HCT116 (cell line): ENCODE measurements at regions not wholly inside any gene's neighbourhood (a gene's known extent, or its start where the extent isn't known, plus 50 kb on each side); places are given as distances from the start of the nearest gene placed in this dataset.

Experiments
- ATAC-seq: fragments of 200-7000 bp; cut with Tn5 transposase; 2 replicates; pipeline ENCODE4 v1.9.1; 2020; ENCODE audit warnings: mild to moderate bottlenecking, moderate library complexity
- BruUV-seq: library from RNA; stranded (reverse); fragments of 400-500 nt; replicated peaks from 2 replicates; lab custom pipeline; 2021; lab: Mats Ljungman, UMichigan
- CTCF ChIA-PET: fragments of 300-600 bp; sonication (Branson Sonifier 250); formaldehyde crosslinking; loops from one replicate; lab custom pipeline; 2021; ENCODE audit warnings: antibody characterized with exemption; lab: Charles Lee
- POLR2A ChIA-PET: fragments of 300-600, 350-600 bp; sonication (Branson Sonifier 250); formaldehyde crosslinking; loops from one replicate; lab custom pipeline; 2021; ENCODE audit warnings: antibody characterized with exemption; lab: Charles Lee
- RAD21 ChIA-PET, 2 experiments: fragments of 300-600 bp; sonication (Branson Sonifier 250); formaldehyde crosslinking; loops; one replicate each; lab custom pipeline; 2023; ENCODE audit warnings: low total read pairs in 2 of 2; ENCODE audit not compliant: uncharacterized antibody in 2 of 2, unreplicated experiment in 2 of 2, low non-redundant PET in 1 of 2; lab: Charles Lee
- DNase-seq: peaks from one replicate; pipeline ENCODE4 v3.0.0-alpha.2; 2010; ENCODE audit warnings: low read depth, low spot score
- H2AFZ ChIP-seq: fragments of 200-600 bp; shearing (Covaris generic), sonication (generic); 2 replicates; pipeline ENCODE4 v1.6.1; 2017; ENCODE audit warnings: low read depth, mixed run types, mixed read lengths, antibody characterized with exemption, low read length; ENCODE audit not compliant: poor library complexity, severe bottlenecking
- H3K27ac ChIP-seq: 2 replicates; pipeline ENCODE4 v1.5.1; 2012; ENCODE audit warnings: low read depth, low read length
- H3K27me3 ChIP-seq: fragments of 200-600 bp; sonication (generic); 2 replicates; pipeline ENCODE4 v1.6.1; 2016; ENCODE audit warnings: mixed run types, low read length, mixed read lengths; ENCODE audit not compliant: insufficient read depth
- H3K36me3 ChIP-seq, 2 experiments: fragments of 200-500 bp in 1 of 2; fragments of 200-600 bp in 1 of 2; sonication (Bioruptor generic) in 1 of 2; sonication (generic) in 1 of 2; 2 replicates each; pipeline versions ENCODE4 v1.5.1 to v1.6.1; 2014 to 2016; ENCODE audit warnings: low read length in 2 of 2, inconsistent platforms in 1 of 2, mixed read lengths in 1 of 2, mixed run types in 1 of 2; ENCODE audit not compliant: insufficient read depth in 2 of 2, control insufficient read depth in 1 of 2
- H3K4me1 ChIP-seq, 2 experiments: fragments of 200-600 bp in 1 of 2; sonication (generic) in 1 of 2; 2 replicates each; pipeline versions ENCODE4 v1.5.1 to v1.6.1; 2012 to 2017; ENCODE audit warnings: low read length in 2 of 2, inconsistent platforms in 1 of 2, mild to moderate bottlenecking in 1 of 2, mixed read lengths in 1 of 2, mixed run types in 1 of 2, moderate library complexity in 1 of 2; ENCODE audit not compliant: insufficient read depth in 2 of 2, control insufficient read depth in 1 of 2
- H3K4me2 ChIP-seq: fragments of 200-600 bp; sonication (generic); 2 replicates; pipeline ENCODE4 v1.6.1; 2017; ENCODE audit warnings: mixed run types, low read length, mixed read lengths
- H3K4me3 ChIP-seq, 2 experiments: fragments of 200-600 bp in 1 of 2; sonication (generic) in 1 of 2; replicated peaks in 1 of 2; 2 replicates each; pipeline ENCODE4 v1.5.1; 2011 to 2016; ENCODE audit warnings: low read length in 2 of 2, control low read depth in 1 of 2, low read depth in 1 of 2, mild to moderate bottlenecking in 1 of 2, mixed read lengths in 1 of 2, mixed run types in 1 of 2
- H3K79me2 ChIP-seq: fragments of 200-600 bp; sonication (generic); 2 replicates; pipeline ENCODE4 v1.6.1; 2017; ENCODE audit warnings: mild to moderate bottlenecking, mixed run types, low read length, moderate library complexity, mixed read lengths; ENCODE audit not compliant: insufficient read depth
- H3K9ac ChIP-seq: fragments of 200-600 bp; sonication (generic); 2 replicates; pipeline ENCODE4 v1.6.1; 2016; ENCODE audit warnings: low read length, mixed read lengths
- H3K9me2 ChIP-seq: fragments of 200-600 bp; sonication (generic), shearing (Covaris generic); 2 replicates; pipeline ENCODE4 v1.6.1; 2017; ENCODE audit warnings: mixed run types, mild to moderate bottlenecking, moderate library complexity; ENCODE audit not compliant: insufficient read depth
- H3K9me3 ChIP-seq, 2 experiments: fragments of 200-500 bp in 1 of 2; fragments of 200-600 bp in 1 of 2; sonication (Bioruptor generic) in 1 of 2; sonication (generic) in 1 of 2; 2 replicates each; pipeline ENCODE4 v1.6.1; 2014 to 2017; ENCODE audit warnings: low read length in 2 of 2, mixed read lengths in 2 of 2, inconsistent platforms in 1 of 2, low read depth in 1 of 2, mild to moderate bottlenecking in 1 of 2, mixed run types in 1 of 2, moderate library complexity in 1 of 2; ENCODE audit not compliant: control insufficient read depth in 1 of 2, insufficient read depth in 1 of 2
- H4K20me1 ChIP-seq: fragments of 200-600 bp; sonication (generic), shearing (Covaris generic); 2 replicates; pipeline ENCODE4 v1.6.1; 2017; ENCODE audit warnings: mixed run types, mild to moderate bottlenecking, moderate library complexity; ENCODE audit not compliant: insufficient read depth
- CEBPB ChIP-seq: IDR thresholded peaks from 2 replicates; pipeline ENCODE4 v1.6.1; 2012; ENCODE audit warnings: low read depth
- CTCF ChIP-seq, 3 experiments: fragments of 200-600 bp in 1 of 3; sonication (generic) in 1 of 3; IDR thresholded peaks in 2 of 3; conservative IDR thresholded peaks in 1 of 3; 2 replicates each; pipeline ENCODE4 v1.5.1; 2012 to 2017; ENCODE audit warnings: low read depth in 2 of 3, low read length in 2 of 3, antibody characterized with exemption in 1 of 3, borderline replicate concordance in 1 of 3, control low read depth in 1 of 3, mild to moderate bottlenecking in 1 of 3, mixed read lengths in 1 of 3, mixed run types in 1 of 3, moderate library complexity in 1 of 3; ENCODE audit not compliant: insufficient read depth in 1 of 3
- ELF1 ChIP-seq: IDR thresholded peaks from 2 replicates; pipeline ENCODE4 v1.6.1; 2012; ENCODE audit warnings: low read depth, borderline replicate concordance
- EZH2phosphoT487 ChIP-seq: fragments of 200-600 bp; IDR thresholded peaks from 2 replicates; pipeline ENCODE4 v1.6.1; 2018; ENCODE audit warnings: antibody characterized with exemption, borderline replicate concordance
- FOSL1 ChIP-seq: IDR thresholded peaks from 2 replicates; pipeline ENCODE4 v1.6.1; 2012; ENCODE audit warnings: low read depth
- JUND ChIP-seq: IDR thresholded peaks from 2 replicates; pipeline ENCODE4 v1.6.1; 2012
- POLR2A ChIP-seq: IDR thresholded peaks from 2 replicates; pipeline ENCODE4 v1.7.0; 2011; ENCODE audit warnings: borderline replicate concordance; ENCODE audit not compliant: insufficient read depth, insufficient read length; ENCODE audit errors: extremely low read depth
- POLR2AphosphoS5 ChIP-seq: IDR thresholded peaks from 2 replicates; pipeline ENCODE4 v1.6.1; 2011; ENCODE audit warnings: mild to moderate bottlenecking, low read depth, low read length, moderate library complexity
- SP1 ChIP-seq: IDR thresholded peaks from 2 replicates; pipeline ENCODE4 v1.6.1; 2012; ENCODE audit warnings: low read depth
- SRF ChIP-seq: IDR thresholded peaks from 2 replicates; pipeline ENCODE4 v1.6.1; 2012; ENCODE audit warnings: low read depth
- TCF7L2 ChIP-seq: IDR thresholded peaks from 2 replicates; pipeline ENCODE4 v1.7.0; 2011; ENCODE audit warnings: borderline replicate concordance, inconsistent platforms; ENCODE audit not compliant: insufficient read depth, insufficient read length; ENCODE audit errors: extremely low read depth
- YY1 ChIP-seq: IDR thresholded peaks from 2 replicates; pipeline ENCODE4 v1.6.1; 2011; ENCODE audit warnings: low read length, low read depth, moderate library complexity, mild to moderate bottlenecking; ENCODE audit not compliant: insufficient replicate concordance; ENCODE audit errors: extremely low read depth
- ZFX ChIP-seq: fragments of 450-650 bp; IDR thresholded peaks from 2 replicates; pipeline ENCODE4 v1.6.1; 2017
- ZNF274 ChIP-seq: fragments of 200-500 bp; sonication (Bioruptor generic); IDR thresholded peaks from 2 replicates; pipeline ENCODE4 v1.6.1; 2014; ENCODE audit warnings: mild to moderate bottlenecking, low read depth, low read length, inconsistent platforms
- intact Hi-C: fragments of 100-400 bp; cut with micrococcal nuclease; formaldehyde crosslinking; loops from 2 replicates; pipeline ENCODE4 v1.10.0; 2022
- TF ChIP-seq, protein P1 (sequence below): IDR thresholded peaks from 2 replicates; pipeline ENCODE4 v1.6.1; 2011; ENCODE audit warnings: mild to moderate bottlenecking, low read length, moderate library complexity; ENCODE audit not compliant: insufficient replicate concordance; ENCODE audit errors: extremely low read depth
- TF ChIP-seq, protein P2 (sequence below): IDR thresholded peaks from 2 replicates; pipeline ENCODE4 v1.6.1; 2012; ENCODE audit warnings: low read depth
- TF ChIP-seq, protein P3 (sequence below): IDR thresholded peaks from 2 replicates; pipeline ENCODE4 v1.6.1; 2012

DNA sequence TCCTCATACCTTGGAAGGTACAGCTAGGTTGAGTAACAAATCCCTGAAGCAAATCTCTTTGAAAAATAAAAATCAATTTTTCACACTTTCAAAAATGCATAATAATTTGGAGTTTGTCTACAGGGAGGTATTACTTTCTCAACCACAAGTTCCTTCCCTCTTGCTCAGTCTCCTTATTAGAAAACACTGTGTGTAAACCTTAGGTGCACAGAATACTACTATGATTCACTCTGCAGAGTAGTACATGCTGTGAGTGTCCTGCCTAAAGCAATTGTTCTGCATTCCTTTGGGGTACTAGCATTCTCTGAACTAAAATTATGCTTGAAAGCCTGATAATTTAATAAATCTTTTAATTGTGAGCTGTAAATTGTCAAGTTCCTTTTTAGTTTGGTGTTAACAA, 115.9 kb upstream of the EPHA3 start:
- H3K4me1 ChIP-seq: no peaks in the 10 kb centered on the region
- POLR2A ChIA-PET: no interaction called here
- no peaks in the 10 kb centered on the region for H4K20me1 ChIP-seq
- no peaks in the 10 kb centered on the region for H3K27me3 ChIP-seq
- intact Hi-C loops: no loop called here
- H3K27ac ChIP-seq: no peak overlapping the region
- H3K9me2 ChIP-seq: no peaks in the 10 kb centered on the region
- TF ChIP-seq ZNF274: no peak
- TF ChIP-seq FOSL1: no peak
- no peak for TF ChIP-seq ZFX
- no peak for TF ChIP-seq POLR2A
- no peak for TF ChIP-seq ELF1
- TF ChIP-seq, protein P1, sequence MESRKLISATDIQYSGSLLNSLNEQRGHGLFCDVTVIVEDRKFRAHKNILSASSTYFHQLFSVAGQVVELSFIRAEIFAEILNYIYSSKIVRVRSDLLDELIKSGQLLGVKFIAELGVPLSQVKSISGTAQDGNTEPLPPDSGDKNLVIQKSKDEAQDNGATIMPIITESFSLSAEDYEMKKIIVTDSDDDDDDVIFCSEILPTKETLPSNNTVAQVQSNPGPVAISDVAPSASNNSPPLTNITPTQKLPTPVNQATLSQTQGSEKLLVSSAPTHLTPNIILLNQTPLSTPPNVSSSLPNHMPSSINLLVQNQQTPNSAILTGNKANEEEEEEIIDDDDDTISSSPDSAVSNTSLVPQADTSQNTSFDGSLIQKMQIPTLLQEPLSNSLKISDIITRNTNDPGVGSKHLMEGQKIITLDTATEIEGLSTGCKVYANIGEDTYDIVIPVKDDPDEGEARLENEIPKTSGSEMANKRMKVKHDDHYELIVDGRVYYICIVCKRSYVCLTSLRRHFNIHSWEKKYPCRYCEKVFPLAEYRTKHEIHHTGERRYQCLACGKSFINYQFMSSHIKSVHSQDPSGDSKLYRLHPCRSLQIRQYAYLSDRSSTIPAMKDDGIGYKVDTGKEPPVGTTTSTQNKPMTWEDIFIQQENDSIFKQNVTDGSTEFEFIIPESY: no peak
- TF ChIP-seq, protein P2, sequence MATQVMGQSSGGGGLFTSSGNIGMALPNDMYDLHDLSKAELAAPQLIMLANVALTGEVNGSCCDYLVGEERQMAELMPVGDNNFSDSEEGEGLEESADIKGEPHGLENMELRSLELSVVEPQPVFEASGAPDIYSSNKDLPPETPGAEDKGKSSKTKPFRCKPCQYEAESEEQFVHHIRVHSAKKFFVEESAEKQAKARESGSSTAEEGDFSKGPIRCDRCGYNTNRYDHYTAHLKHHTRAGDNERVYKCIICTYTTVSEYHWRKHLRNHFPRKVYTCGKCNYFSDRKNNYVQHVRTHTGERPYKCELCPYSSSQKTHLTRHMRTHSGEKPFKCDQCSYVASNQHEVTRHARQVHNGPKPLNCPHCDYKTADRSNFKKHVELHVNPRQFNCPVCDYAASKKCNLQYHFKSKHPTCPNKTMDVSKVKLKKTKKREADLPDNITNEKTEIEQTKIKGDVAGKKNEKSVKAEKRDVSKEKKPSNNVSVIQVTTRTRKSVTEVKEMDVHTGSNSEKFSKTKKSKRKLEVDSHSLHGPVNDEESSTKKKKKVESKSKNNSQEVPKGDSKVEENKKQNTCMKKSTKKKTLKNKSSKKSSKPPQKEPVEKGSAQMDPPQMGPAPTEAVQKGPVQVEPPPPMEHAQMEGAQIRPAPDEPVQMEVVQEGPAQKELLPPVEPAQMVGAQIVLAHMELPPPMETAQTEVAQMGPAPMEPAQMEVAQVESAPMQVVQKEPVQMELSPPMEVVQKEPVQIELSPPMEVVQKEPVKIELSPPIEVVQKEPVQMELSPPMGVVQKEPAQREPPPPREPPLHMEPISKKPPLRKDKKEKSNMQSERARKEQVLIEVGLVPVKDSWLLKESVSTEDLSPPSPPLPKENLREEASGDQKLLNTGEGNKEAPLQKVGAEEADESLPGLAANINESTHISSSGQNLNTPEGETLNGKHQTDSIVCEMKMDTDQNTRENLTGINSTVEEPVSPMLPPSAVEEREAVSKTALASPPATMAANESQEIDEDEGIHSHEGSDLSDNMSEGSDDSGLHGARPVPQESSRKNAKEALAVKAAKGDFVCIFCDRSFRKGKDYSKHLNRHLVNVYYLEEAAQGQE: no peak
- TF ChIP-seq CTCF (IDR thresholded peaks at IDR 0.05 in 2 of 3, conservative IDR thresholded peaks at IDR 0.05 in 1 of 3; ENCODE audit: borderline replicate concordance in 1 of 3, insufficient read depth in 1 of 3, low read depth in 2 of 3, low read length in 2 of 3): no peak
- no peak for TF ChIP-seq TCF7L2
- no peak for TF ChIP-seq YY1
- TF ChIP-seq CEBPB: no peak
- TF ChIP-seq POLR2AphosphoS5: no peak
- no peak for TF ChIP-seq SP1
- no peak for TF ChIP-seq EZH2phosphoT487
- TF ChIP-seq, protein P3, sequence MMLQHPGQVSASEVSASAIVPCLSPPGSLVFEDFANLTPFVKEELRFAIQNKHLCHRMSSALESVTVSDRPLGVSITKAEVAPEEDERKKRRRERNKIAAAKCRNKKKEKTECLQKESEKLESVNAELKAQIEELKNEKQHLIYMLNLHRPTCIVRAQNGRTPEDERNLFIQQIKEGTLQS: no peak
- TF ChIP-seq SRF: no peak
- no peak for TF ChIP-seq JUND
- TF ChIP-seq, all 23 proteins: peak for 0
- no peaks in the 10 kb centered on the region for H3K36me3 ChIP-seq
- H3K79me2 ChIP-seq: no peaks in the 10 kb centered on the region
- ATAC-seq (no peak), DNase-seq (no peak)
- no peak overlapping the region for H3K9ac ChIP-seq
- ChIA-PET CTCF (no interaction called here), RAD21 (no interaction called here)
- H3K4me2 ChIP-seq: no peak overlapping the region
- BruUV-seq: no TSS peak
- no peak overlapping the region for H3K4me3 ChIP-seq
- no peak overlapping the region for H2AFZ ChIP-seq
- H3K9me3 ChIP-seq: peaks cover 8 to 28% of the 10 kb centered on the region in 2 experiments; a peak in 3 of 4 replicates
